Activated naive CD4-positive, alpha-beta T cell treated with anti-CD3 and anti-CD28 coated beads, Interleukin-2, amount 50 U/mL, for 72 hours (primary cell): ENCODE measurements at regions not wholly inside any gene's neighbourhood (a gene's known extent, or its start where the extent isn't known, plus 50 kb on each side); places are given as distances from the start of the nearest gene placed in this dataset.

Experiments used
- ATAC-seq, 2 donors: fragments of 150-1000 bp; cut with Tn5 transposase; 2 replicates each; pipeline ENCODE4 v1.10.0; 2021; ENCODE audit warnings: mild to moderate bottlenecking in 2 of 2, moderate library complexity in 2 of 2
- DNase-seq, 2 donors: peaks; one replicate each; pipeline ENCODE4 v3.0.0; 2021 to 2022; ENCODE audit warnings: low spot score in 2 of 2
- H3K27ac Mint-ChIP-seq, 2 donors: one replicate each; pipeline ENCODE4 v1.8.0; 2022; ENCODE audit warnings: mild to moderate bottlenecking in 2 of 2, mixed read lengths in 2 of 2
- H3K36me3 Mint-ChIP-seq, 2 donors: one replicate each; pipeline ENCODE4 v1.8.0; 2022; ENCODE audit warnings: mixed read lengths in 2 of 2
- H3K9me3 Mint-ChIP-seq, 2 donors: one replicate each; pipeline ENCODE4 v1.8.0; 2022; ENCODE audit warnings: mixed read lengths in 2 of 2

GRCh38 chr7:125618516-125618915 lies 688.9 kb upstream of the POT1 start:
- peaks cover 0 to 5% of the 10 kb centered on the region in 2 donors for H3K36me3 Mint-ChIP-seq

GRCh38 chr7:125611582-125611981 lies 682.0 kb upstream of the POT1 start:
- no peaks in the 10 kb centered on the region for H3K36me3 Mint-ChIP-seq
- ATAC-seq = no peak
- H3K9me3 Mint-ChIP-seq = peaks cover 24 to 30% of the 10 kb centered on the region in 2 donors
- no peak overlapping the region for H3K27ac Mint-ChIP-seq
- DNase-seq = no peak

More at GRCh38 chr7:125618516-125618915, 688.9 kb upstream of the POT1 start:
- Mint-ChIP-seq H3K9me3 (peaks cover 33 to 40% of the 10 kb centered on the region in 2 donors), H3K27ac (no peak overlapping the region)
- DNase-seq (no peak), ATAC-seq (no peak)

GRCh38 chr7:125606671-125607070 lies 677.0 kb upstream of the POT1 start:
- H3K36me3 Mint-ChIP-seq = no peaks in the 10 kb centered on the region
- no peak for ATAC-seq

GRCh38 chr7:125605241-125605640 lies 675.6 kb upstream of the POT1 start:
- no peak for ATAC-seq
- no peak for DNase-seq
- Mint-ChIP-seq H3K36me3 (no peaks in the 10 kb centered on the region), H3K27ac (no peak overlapping the region), H3K9me3 (peaks cover 5 to 9% of the 10 kb centered on the region in 2 donors)

More at GRCh38 chr7:125606671-125607070, 677.0 kb upstream of the POT1 start:
- no peak for DNase-seq
- Mint-ChIP-seq H3K9me3 (peaks cover 12 to 19% of the 10 kb centered on the region in 2 donors), H3K27ac (no peak overlapping the region)

- no peak overlapping the region for H3K27ac Mint-ChIP-seq
- peaks cover 5 to 11% of the 10 kb centered on the region in 2 donors for H3K9me3 Mint-ChIP-seq
- H3K36me3 Mint-ChIP-seq = no peaks in the 10 kb centered on the region
Observed at GRCh38 chr7:125602441-125602840, 672.8 kb upstream of the POT1 start.

GRCh38 chr7:125599387-125599786 lies 669.8 kb upstream of the POT1 start:
- no peak for ATAC-seq
- no peak for DNase-seq
- Mint-ChIP-seq H3K36me3 (no peaks in the 10 kb centered on the region), H3K9me3 (peaks cover 5 to 9% of the 10 kb centered on the region in 2 donors), H3K27ac (no peak overlapping the region)

More at GRCh38 chr7:125602441-125602840, 672.8 kb upstream of the POT1 start:
- DNase-seq = no peak
- no peak for ATAC-seq

- H3K9me3 Mint-ChIP-seq = peaks cover 10 to 11% of the 10 kb centered on the region in 2 donors
- no peak overlapping the region for H3K27ac Mint-ChIP-seq
- no peak for DNase-seq
- no peak for ATAC-seq
- no peaks in the 10 kb centered on the region for H3K36me3 Mint-ChIP-seq
Observed at GRCh38 chr7:125592331-125592730, 662.7 kb upstream of the POT1 start.

GRCh38 chr7:125573126-125573525 lies 643.5 kb upstream of the POT1 start:
- no peak overlapping the region for H3K27ac Mint-ChIP-seq
- no peak for ATAC-seq
- H3K36me3 Mint-ChIP-seq = no peaks in the 10 kb centered on the region
- peaks cover 13 to 21% of the 10 kb centered on the region in 2 donors for H3K9me3 Mint-ChIP-seq
- DNase-seq = no peak

GRCh38 chr7:125572414-125572813 lies 642.8 kb upstream of the POT1 start:
- H3K36me3 Mint-ChIP-seq = no peaks in the 10 kb centered on the region
- H3K27ac Mint-ChIP-seq = no peak overlapping the region
- peaks cover 13 to 19% of the 10 kb centered on the region in 2 donors for H3K9me3 Mint-ChIP-seq
- ATAC-seq (no peak), DNase-seq (no peak)

GRCh38 chr7:125568799-125569198 lies 639.2 kb upstream of the POT1 start:
- no peak for DNase-seq
- Mint-ChIP-seq H3K36me3 (no peaks in the 10 kb centered on the region), H3K27ac (no peak overlapping the region), H3K9me3 (peaks cover 4 to 8% of the 10 kb centered on the region in 2 donors)
- no peak for ATAC-seq

GRCh38 chr7:125567686-125568085 lies 638.1 kb upstream of the POT1 start:
- Mint-ChIP-seq H3K9me3 (peaks cover 4 to 8% of the 10 kb centered on the region in 2 donors), H3K27ac (no peak overlapping the region), H3K36me3 (no peaks in the 10 kb centered on the region)
- DNase-seq (no peak), ATAC-seq (no peak)

- ATAC-seq (no peak), DNase-seq (no peak)
- H3K9me3 Mint-ChIP-seq = no peaks in the 10 kb centered on the region
- H3K27ac Mint-ChIP-seq = no peak overlapping the region
- no peaks in the 10 kb centered on the region for H3K36me3 Mint-ChIP-seq
Observed at GRCh38 chr7:125563964-125564529, 634.4 kb upstream of the POT1 start.

- DNase-seq = no peak
- Mint-ChIP-seq H3K27ac (no peak overlapping the region), H3K36me3 (no peaks in the 10 kb centered on the region), H3K9me3 (no peaks in the 10 kb centered on the region)
- ATAC-seq = no peak
Observed at GRCh38 chr7:125563557-125563956, 633.9 kb upstream of the POT1 start.

GRCh38 chr7:125561006-125561405 lies 631.4 kb upstream of the POT1 start:
- Mint-ChIP-seq H3K27ac (no peak overlapping the region), H3K9me3 (peaks cover 4 to 5% of the 10 kb centered on the region in 2 donors), H3K36me3 (no peaks in the 10 kb centered on the region)
- DNase-seq (no peak), ATAC-seq (no peak)

GRCh38 chr7:125559921-125560320 lies 630.3 kb upstream of the POT1 start:
- no peaks in the 10 kb centered on the region for H3K36me3 Mint-ChIP-seq
- peaks cover 4 to 5% of the 10 kb centered on the region in 2 donors for H3K9me3 Mint-ChIP-seq
- no peak overlapping the region for H3K27ac Mint-ChIP-seq
- no peak for DNase-seq
- no peak for ATAC-seq

GRCh38 chr7:125555916-125556315 lies 626.3 kb upstream of the POT1 start:
- Mint-ChIP-seq H3K9me3 (peaks cover 5 to 10% of the 10 kb centered on the region in 2 donors), H3K36me3 (no peaks in the 10 kb centered on the region), H3K27ac (no peak overlapping the region)
- DNase-seq (no peak), ATAC-seq (no peak)

GRCh38 chr7:125551008-125551407 lies 621.4 kb upstream of the POT1 start:
- Mint-ChIP-seq H3K9me3 (peaks cover 0 to 11% of the 10 kb centered on the region in 2 donors), H3K27ac (no peak overlapping the region), H3K36me3 (no peaks in the 10 kb centered on the region)
- no peak for ATAC-seq
- no peak for DNase-seq

GRCh38 chr7:125547505-125547904 lies 617.9 kb upstream of the POT1 start:
- Mint-ChIP-seq H3K9me3 (peaks cover 6% of the 10 kb centered on the region in 2 donors), H3K27ac (no peak overlapping the region), H3K36me3 (no peaks in the 10 kb centered on the region)
- no peak for ATAC-seq
- DNase-seq = no peak
